ENCODE measurements at regions not wholly inside any gene's neighbourhood (a gene's known extent, or its start where the extent isn't known, plus 50 kb on each side); places are given as distances from the start of the nearest gene placed in this dataset.

DNA sequence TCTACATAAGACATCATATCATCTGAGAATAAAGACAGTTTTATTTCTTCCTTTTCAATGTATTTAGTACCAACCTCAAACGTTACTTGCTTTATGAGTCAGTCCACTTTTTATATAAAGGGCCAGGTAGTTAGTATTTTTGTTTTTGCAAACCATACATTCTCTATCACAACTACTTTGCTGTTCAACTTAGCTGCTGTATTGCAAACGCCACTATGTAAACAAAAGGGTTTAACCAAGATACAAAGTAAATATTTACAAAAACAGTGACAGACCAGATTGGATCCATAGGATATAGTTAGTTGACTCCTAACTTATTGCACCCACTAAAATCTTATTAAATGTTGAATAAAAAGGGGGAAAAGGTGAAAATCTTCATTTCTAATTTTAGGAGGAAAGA is 87.7 kb upstream of the FOXG1 start:
- TF ChIP-seq, protein P1, sequence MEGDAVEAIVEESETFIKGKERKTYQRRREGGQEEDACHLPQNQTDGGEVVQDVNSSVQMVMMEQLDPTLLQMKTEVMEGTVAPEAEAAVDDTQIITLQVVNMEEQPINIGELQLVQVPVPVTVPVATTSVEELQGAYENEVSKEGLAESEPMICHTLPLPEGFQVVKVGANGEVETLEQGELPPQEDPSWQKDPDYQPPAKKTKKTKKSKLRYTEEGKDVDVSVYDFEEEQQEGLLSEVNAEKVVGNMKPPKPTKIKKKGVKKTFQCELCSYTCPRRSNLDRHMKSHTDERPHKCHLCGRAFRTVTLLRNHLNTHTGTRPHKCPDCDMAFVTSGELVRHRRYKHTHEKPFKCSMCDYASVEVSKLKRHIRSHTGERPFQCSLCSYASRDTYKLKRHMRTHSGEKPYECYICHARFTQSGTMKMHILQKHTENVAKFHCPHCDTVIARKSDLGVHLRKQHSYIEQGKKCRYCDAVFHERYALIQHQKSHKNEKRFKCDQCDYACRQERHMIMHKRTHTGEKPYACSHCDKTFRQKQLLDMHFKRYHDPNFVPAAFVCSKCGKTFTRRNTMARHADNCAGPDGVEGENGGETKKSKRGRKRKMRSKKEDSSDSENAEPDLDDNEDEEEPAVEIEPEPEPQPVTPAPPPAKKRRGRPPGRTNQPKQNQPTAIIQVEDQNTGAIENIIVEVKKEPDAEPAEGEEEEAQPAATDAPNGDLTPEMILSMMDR (IDR thresholded peaks at IDR 0.05), result no peak
- no peak for TF ChIP-seq POLR2A (IDR thresholded peaks at IDR 0.05)
- no peak for DNase-seq
- no peaks in the 10 kb centered on the region for H3K27me3 ChIP-seq
- no peaks in the 10 kb centered on the region for H3K9me3 ChIP-seq
- intact Hi-C loops (cut with DNase I), result no loop called here
- H3K4me1 ChIP-seq, result no peaks in the 10 kb centered on the region
- WGBS, 2 donors, result 37 to 38% methylated on average over 2 of the region's 2 CpGs
- H3K4me3 ChIP-seq (replicated peaks in 1 of 3), result no peak overlapping the region
- H3K27ac ChIP-seq, result no peak overlapping the region
- H3K36me3 ChIP-seq, result no peaks in the 10 kb centered on the region

DNA sequence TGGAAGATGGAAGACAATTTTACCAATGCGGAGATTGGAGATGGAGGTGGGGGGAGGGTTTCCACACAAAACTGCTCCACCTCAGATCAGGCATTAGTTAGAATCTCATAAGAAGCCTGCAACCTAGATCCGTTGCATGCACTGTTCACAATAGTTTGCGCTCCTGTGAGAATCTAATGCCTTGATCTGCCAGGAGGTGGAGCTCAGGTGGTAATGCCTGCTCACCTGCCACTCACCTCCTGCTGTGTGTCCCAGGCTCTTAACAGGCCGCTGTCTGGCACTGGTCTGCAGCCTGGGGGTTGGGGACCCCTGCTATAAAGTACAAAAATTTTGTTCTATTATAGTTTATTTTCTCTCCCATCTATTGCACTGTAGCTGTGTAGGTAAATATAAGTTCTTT is 84.9 kb upstream of the FOXG1 start:
- 67 to 77% methylated on average over 4 of the region's 4 CpGs for WGBS, 2 donors
- intact Hi-C loops (cut with DNase I), result no loop called here
- Histone ChIP-seq H3K9me3 (no peaks in the 10 kb centered on the region), H3K27me3 (no peaks in the 10 kb centered on the region), H3K36me3 (no peaks in the 10 kb centered on the region), H3K4me3 (replicated peaks in 1 of 3) (no peak overlapping the region), H3K4me1 (no peaks in the 10 kb centered on the region), H3K27ac (no peak overlapping the region)
- no peak for DNase-seq
- no peak for TF ChIP-seq POLR2A (IDR thresholded peaks at IDR 0.05)
- TF ChIP-seq, protein P1 (IDR thresholded peaks at IDR 0.05), result no peak

DNA sequence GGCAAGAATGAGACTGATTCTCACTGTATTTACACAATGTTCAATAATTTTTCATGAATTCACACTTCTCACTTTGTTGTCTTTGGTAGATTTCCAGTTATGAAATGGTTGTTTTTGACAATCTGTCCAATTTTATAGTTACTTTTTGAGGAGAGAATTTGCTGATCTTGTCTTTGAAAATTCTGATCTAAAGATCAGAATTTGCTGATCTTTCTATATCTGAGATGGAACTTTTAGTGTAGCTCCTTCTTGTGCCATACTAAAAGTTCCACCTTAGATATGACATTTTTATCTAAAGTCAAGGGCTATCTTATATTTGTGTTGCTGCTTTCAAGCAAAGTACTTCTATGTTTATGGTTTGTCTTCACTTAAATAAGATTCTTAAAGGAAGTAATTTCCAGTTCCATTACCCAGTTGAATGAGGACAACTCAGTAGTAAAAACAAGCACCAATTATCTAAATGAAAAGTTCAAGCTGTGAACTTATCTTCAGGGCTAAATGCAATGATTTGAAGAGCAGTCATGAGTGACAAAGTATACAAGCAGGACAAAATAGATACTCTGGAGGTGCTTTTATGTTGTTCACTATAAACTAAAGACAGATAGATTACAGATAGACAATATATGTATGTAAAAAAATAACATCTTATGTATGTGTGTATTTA is 76.4 kb upstream of the FOXG1 start:
- H3K4me3 ChIP-seq (replicated peaks in 1 of 3), result no peak overlapping the region
- intact Hi-C loops (cut with DNase I), result no loop called here
- no peaks in the 10 kb centered on the region for H3K36me3 ChIP-seq
- no peak for TF ChIP-seq POLR2A (IDR thresholded peaks at IDR 0.05)
- TF ChIP-seq, protein P1 (IDR thresholded peaks at IDR 0.05), result no peak
- no peaks in the 10 kb centered on the region for H3K4me1 ChIP-seq
- no peak for DNase-seq
- H3K27ac ChIP-seq, result no peak overlapping the region
- H3K9me3 ChIP-seq, result no peaks in the 10 kb centered on the region
- H3K27me3 ChIP-seq, result no peaks in the 10 kb centered on the region

DNA sequence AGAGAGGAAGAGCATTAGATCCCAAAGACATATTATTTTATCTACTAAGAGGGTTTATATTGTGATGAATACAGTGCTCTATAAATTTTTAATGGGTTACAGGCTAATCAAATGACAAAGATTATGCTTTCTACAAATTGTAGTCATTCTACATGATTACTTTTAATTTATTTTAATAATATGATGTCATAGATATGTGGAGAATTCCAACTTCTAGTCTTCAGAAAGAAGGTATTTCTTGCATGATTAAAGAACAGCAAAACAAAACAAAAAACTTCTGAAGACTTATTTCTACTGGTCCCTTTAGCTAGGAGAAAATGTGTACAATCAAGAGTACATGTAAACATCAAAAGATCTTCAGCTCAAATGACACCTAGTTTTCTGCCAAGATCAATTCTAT is 71.5 kb upstream of the FOXG1 start:
- intact Hi-C loops (cut with DNase I), result no loop called here
- H3K27ac ChIP-seq, result no peak overlapping the region
- TF ChIP-seq POLR2A (IDR thresholded peaks at IDR 0.05), result no peak
- TF ChIP-seq, protein P1 (IDR thresholded peaks at IDR 0.05), result no peak
- no peak overlapping the region for H3K4me3 ChIP-seq (replicated peaks in 1 of 3)
- no peaks in the 10 kb centered on the region for H3K36me3 ChIP-seq
- DNase-seq, result no peak
- no peaks in the 10 kb centered on the region for H3K9me3 ChIP-seq
- no peaks in the 10 kb centered on the region for H3K4me1 ChIP-seq
- no peaks in the 10 kb centered on the region for H3K27me3 ChIP-seq

DNA sequence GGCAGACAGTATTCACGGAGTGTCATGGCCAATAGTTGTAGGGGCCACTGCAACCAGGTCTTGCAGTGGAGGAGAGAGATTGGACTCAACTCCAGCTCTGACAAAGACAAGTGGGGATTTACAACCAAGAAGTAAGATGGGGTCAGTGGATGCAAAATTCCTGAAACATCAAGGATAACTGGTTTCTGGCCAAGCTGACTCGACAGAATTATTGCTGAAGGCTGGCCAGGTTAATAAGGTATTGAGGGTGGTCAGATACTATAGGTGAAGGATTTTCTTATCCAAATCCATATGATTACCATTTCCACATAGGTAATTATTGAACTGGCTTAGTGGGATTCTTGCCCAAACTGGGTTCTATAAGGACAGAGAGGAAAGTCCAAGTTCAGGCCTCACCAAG is 64.9 kb upstream of the FOXG1 start:
- intact Hi-C loops (cut with DNase I), result no loop called here
- DNase-seq, result no peak
- 84 to 88% methylated on average over 2 of the region's 2 CpGs for WGBS, 2 donors
- Histone ChIP-seq H3K4me3 (replicated peaks in 1 of 3) (no peak overlapping the region), H3K36me3 (no peaks in the 10 kb centered on the region), H3K27me3 (no peaks in the 10 kb centered on the region), H3K27ac (no peak overlapping the region), H3K9me3 (no peaks in the 10 kb centered on the region), H3K4me1 (no peaks in the 10 kb centered on the region)
- no peak for TF ChIP-seq POLR2A (IDR thresholded peaks at IDR 0.05)
- TF ChIP-seq, protein P1 (IDR thresholded peaks at IDR 0.05), result no peak

Measured in thyroid gland (tissue), 4 donors.